SK-N-SH treated with all-trans-retinoic acid at 6 μM for 48 hours (cell line): ENCODE measurements at regions not wholly inside any gene's neighbourhood (a gene's known extent, or its start where the extent isn't known, plus 50 kb on each side); places are given as distances from the start of the nearest gene placed in this dataset.

Experiments
- ATAC-seq: fragments of 200-7000 bp; cut with Tn5 transposase; 3 replicates; pipeline ENCODE4 v1.9.1; 2020; ENCODE audit warnings: mild to moderate bottlenecking, moderate library complexity
- ARNTL ChIP-seq: fragments of 450-650 bp; formaldehyde crosslinking; IDR thresholded peaks from 2 replicates; pipeline ENCODE4 v1.5.0; 2020; ENCODE audit warnings: low read depth, mild to moderate bottlenecking, moderate library complexity, borderline replicate concordance
- BACH2 ChIP-seq: fragments of 250-450 bp; sonication (Bioruptor Pico); IDR thresholded peaks from 2 replicates; pipeline ENCODE4 v1.9.0; 2021; ENCODE audit warnings: mild to moderate bottlenecking, borderline replicate concordance
- CREB5 ChIP-seq: fragments of 250-450 bp; sonication (Bioruptor Pico); IDR thresholded peaks from 2 replicates; pipeline ENCODE4 v1.5.1; 2020; ENCODE audit warnings: low read depth, mild to moderate bottlenecking, moderate library complexity
- CSDC2 ChIP-seq: fragments of 250-450 bp; sonication (Bioruptor Pico); IDR thresholded peaks from 2 replicates; pipeline ENCODE4 v1.5.0; 2020; ENCODE audit warnings: mild to moderate bottlenecking, moderate library complexity
- CSRNP3 ChIP-seq: fragments of 250-450 bp; sonication (Bioruptor Pico); IDR thresholded peaks from 2 replicates; pipeline ENCODE4 v1.5.1; 2021; ENCODE audit warnings: mild to moderate bottlenecking, moderate library complexity
- ESRRG ChIP-seq: fragments of 250-450 bp; sonication (Bioruptor Pico); IDR thresholded peaks from 2 replicates; pipeline ENCODE4 v1.6.1; 2021; ENCODE audit warnings: mild to moderate bottlenecking
- GLIS3 ChIP-seq: fragments of 250-450 bp; sonication (Bioruptor Pico); IDR thresholded peaks from 2 replicates; pipeline ENCODE4 v1.5.0; 2020; ENCODE audit warnings: mild to moderate bottlenecking, moderate library complexity
- ISL1 ChIP-seq: fragments of 250-450 bp; sonication (Bioruptor Pico); IDR thresholded peaks from 2 replicates; pipeline ENCODE4 v2.1.2; 2022; ENCODE audit warnings: mild to moderate bottlenecking, moderate library complexity
- OSR1 ChIP-seq: fragments of 250-450 bp; sonication (Bioruptor Pico); IDR thresholded peaks from 2 replicates; pipeline ENCODE4 v1.8.0; 2022; ENCODE audit warnings: moderate library complexity, mild to moderate bottlenecking, inconsistent platforms
- PATZ1 ChIP-seq: fragments of 250-450 bp; sonication (Bioruptor Pico); IDR thresholded peaks from 2 replicates; pipeline ENCODE4 v1.8.0; 2020; ENCODE audit warnings: mild to moderate bottlenecking, moderate library complexity, borderline replicate concordance
- POU6F1 ChIP-seq: fragments of 250-450 bp; sonication (Bioruptor Pico); IDR thresholded peaks from 2 replicates; pipeline ENCODE4 v1.8.0; 2021; ENCODE audit warnings: low read depth, mild to moderate bottlenecking, moderate library complexity, borderline replicate concordance
- PPARA ChIP-seq: fragments of 250-450 bp; sonication (Bioruptor Pico); IDR thresholded peaks from 2 replicates; pipeline ENCODE4 v1.5.0; 2020; ENCODE audit warnings: mild to moderate bottlenecking, borderline replicate concordance
- RARB ChIP-seq: fragments of 250-450 bp; sonication (Bioruptor Pico); IDR thresholded peaks from 2 replicates; pipeline ENCODE4 v1.8.0; 2021; ENCODE audit warnings: mild to moderate bottlenecking, moderate library complexity
- SNAI2 ChIP-seq: fragments of 250-450 bp; sonication (Bioruptor Pico); IDR thresholded peaks from 2 replicates; pipeline ENCODE4 v1.5.0; 2020; ENCODE audit warnings: mild to moderate bottlenecking, moderate library complexity
- TCF4 ChIP-seq: fragments of 250-450 bp; sonication (Bioruptor Pico); IDR thresholded peaks from 2 replicates; pipeline ENCODE4 v1.8.0; 2021; ENCODE audit warnings: mild to moderate bottlenecking, moderate library complexity, borderline replicate concordance
- TOX ChIP-seq: fragments of 250-450 bp; sonication (Bioruptor Pico); IDR thresholded peaks from 2 replicates; pipeline ENCODE4 v1.8.0; 2021; ENCODE audit warnings: mild to moderate bottlenecking, moderate library complexity, borderline replicate concordance
- ZC3H10 ChIP-seq: fragments of 250-450 bp; sonication (Bioruptor Pico); IDR thresholded peaks from 2 replicates; pipeline ENCODE4 v1.5.1; 2021; ENCODE audit warnings: mild to moderate bottlenecking, moderate library complexity
- ZFP3 ChIP-seq: fragments of 250-450 bp; sonication (Bioruptor Pico); IDR thresholded peaks from 2 replicates; pipeline ENCODE4 v1.5.0; 2020; ENCODE audit warnings: mild to moderate bottlenecking, moderate library complexity
- ZFP30 ChIP-seq: fragments of 450-650 bp; formaldehyde crosslinking; IDR thresholded peaks from 2 replicates; pipeline ENCODE4 v1.5.0; 2022; ENCODE audit warnings: mild to moderate bottlenecking, moderate library complexity
- ZNF565 ChIP-seq: fragments of 450-650 bp; formaldehyde crosslinking; conservative IDR thresholded peaks from 2 replicates; pipeline ENCODE4 v1.5.0; 2020; ENCODE audit warnings: low read depth, mild to moderate bottlenecking, moderate library complexity
- ZNF70 ChIP-seq: fragments of 450-650 bp; formaldehyde crosslinking; IDR thresholded peaks from 2 replicates; pipeline ENCODE4 v1.5.0; 2020; ENCODE audit warnings: mild to moderate bottlenecking, moderate library complexity
- ZNF8 ChIP-seq: fragments of 450-650 bp; formaldehyde crosslinking; IDR thresholded peaks from 2 replicates; pipeline ENCODE4 v1.5.0; 2020; ENCODE audit warnings: mild to moderate bottlenecking, moderate library complexity

GRCh38 chr14:23793532-23793931 is 157.4 kb downstream of the DHRS2 start:
- no peak for ATAC-seq
- TF ChIP-seq ZNF8 (CRISPR knock-in tag) (no peak), BACH2 (CRISPR knock-in tag) (no peak), CREB5 (no peak), TOX (CRISPR knock-in tag) (no peak), CSRNP3 (no peak), TCF4 (CRISPR knock-in tag) (no peak), SNAI2 (CRISPR knock-in tag) (no peak), PATZ1 (CRISPR knock-in tag) (no peak), OSR1 (CRISPR knock-in tag) (no peak), ISL1 (CRISPR knock-in tag) (no peak), ZC3H10 (CRISPR knock-in tag) (no peak), ZNF565 (CRISPR knock-in tag) (no peak), ZNF70 (CRISPR knock-in tag) (no peak), RARB (CRISPR knock-in tag) (no peak), ESRRG (CRISPR knock-in tag) (no peak), GLIS3 (no peak)

- no peak for TF ChIP-seq TOX (CRISPR knock-in tag)
- no peak for TF ChIP-seq RARB (CRISPR knock-in tag)
- no peak for TF ChIP-seq CREB5
- no peak for TF ChIP-seq ISL1 (CRISPR knock-in tag)
- no peak for ATAC-seq
Measured at GRCh38 chr14:23800811-23801210, 152.8 kb upstream of the DHRS4 start.

- TF ChIP-seq ZNF565 (CRISPR knock-in tag): no peak
- no peak for TF ChIP-seq POU6F1
- TF ChIP-seq ARNTL (CRISPR knock-in tag): no peak
- TF ChIP-seq ZFP30 (CRISPR knock-in tag): no peak
- no peak for TF ChIP-seq CREB5
- no peak for TF ChIP-seq ESRRG (CRISPR knock-in tag)
- no peak for TF ChIP-seq TCF4 (CRISPR knock-in tag)
- TF ChIP-seq ZFP3 (CRISPR knock-in tag): no peak
- ATAC-seq: no peak
Measured at GRCh38 chr14:23801766-23802165, 151.8 kb upstream of the DHRS4 start.

GRCh38 chr14:23804817-23805216 is 148.8 kb upstream of the DHRS4 start:
- ATAC-seq: no peak
- TF ChIP-seq CSDC2 (CRISPR knock-in tag) (no peak), ZNF70 (CRISPR knock-in tag) (no peak), TOX (CRISPR knock-in tag) (no peak), PPARA (CRISPR knock-in tag) (no peak), CREB5 (no peak), ESRRG (CRISPR knock-in tag) (no peak), POU6F1 (no peak), ISL1 (CRISPR knock-in tag) (no peak), BACH2 (CRISPR knock-in tag) (no peak), ZC3H10 (CRISPR knock-in tag) (no peak), OSR1 (CRISPR knock-in tag) (no peak), GLIS3 (no peak), SNAI2 (CRISPR knock-in tag) (no peak), RARB (CRISPR knock-in tag) (no peak), ZFP30 (CRISPR knock-in tag) (no peak)
